Transverse colon (tissue), 3 donors: ENCODE measurements at regions not wholly inside any gene's neighbourhood (a gene's known extent, or its start where the extent isn't known, plus 50 kb on each side); places are given as distances from the start of the nearest gene placed in this dataset.

Experiments
- EP300 ChIP-seq: sonication (generic); formaldehyde crosslinking; IDR thresholded peaks from one replicate; pipeline ENCODE4 v1.6.1; 2017; ENCODE audit warnings: antibody characterized with exemption, low read depth
- TF ChIP-seq, protein P1 (sequence below), 5 experiments: fragments of 200-600 bp in 3 of 5; fragments of 450-650 bp in 2 of 5; sonication (generic) in 3 of 5; IDR thresholded peaks; 1 replicate in 2 of 5; 2 replicates in 3 of 5; pipeline ENCODE4 v1.5.1; 2016 to 2017; ENCODE audit warnings: antibody characterized with exemption in 5 of 5, inconsistent platforms in 3 of 5, mild to moderate bottlenecking in 2 of 5, moderate library complexity in 1 of 5

DNA sequence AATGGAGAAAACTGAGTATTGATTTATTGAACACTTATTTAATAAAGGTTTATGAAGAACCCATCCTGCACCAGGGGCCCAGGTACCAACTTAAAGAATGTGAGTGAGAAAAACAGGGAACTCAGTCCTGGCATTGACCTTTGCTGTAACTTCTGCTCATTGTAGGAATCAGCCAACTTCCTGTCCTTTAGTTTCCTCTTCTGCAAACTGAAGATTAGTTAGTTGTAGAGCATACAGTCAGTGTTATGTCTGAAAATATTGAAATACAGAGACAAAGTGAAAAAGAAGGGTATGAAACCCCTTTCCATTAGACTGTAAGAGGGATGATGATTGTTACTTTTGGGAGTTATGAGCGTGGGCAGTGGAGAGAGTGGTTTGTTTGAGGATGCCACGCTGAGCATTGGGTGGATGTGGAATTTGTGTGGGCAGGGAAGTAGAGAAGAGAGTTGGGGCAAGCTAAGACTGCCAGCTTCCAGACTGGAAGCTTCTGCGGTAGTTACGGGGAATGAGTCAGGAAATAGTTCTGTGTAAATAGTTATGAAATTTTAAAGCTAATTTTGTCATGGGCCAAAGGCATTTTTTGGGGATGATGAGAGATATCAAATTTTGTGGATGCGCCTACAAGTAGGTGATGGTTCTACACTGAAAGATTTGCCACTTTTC lies 89.2 kb downstream of the GPR88 start:
- TF ChIP-seq, protein P1, sequence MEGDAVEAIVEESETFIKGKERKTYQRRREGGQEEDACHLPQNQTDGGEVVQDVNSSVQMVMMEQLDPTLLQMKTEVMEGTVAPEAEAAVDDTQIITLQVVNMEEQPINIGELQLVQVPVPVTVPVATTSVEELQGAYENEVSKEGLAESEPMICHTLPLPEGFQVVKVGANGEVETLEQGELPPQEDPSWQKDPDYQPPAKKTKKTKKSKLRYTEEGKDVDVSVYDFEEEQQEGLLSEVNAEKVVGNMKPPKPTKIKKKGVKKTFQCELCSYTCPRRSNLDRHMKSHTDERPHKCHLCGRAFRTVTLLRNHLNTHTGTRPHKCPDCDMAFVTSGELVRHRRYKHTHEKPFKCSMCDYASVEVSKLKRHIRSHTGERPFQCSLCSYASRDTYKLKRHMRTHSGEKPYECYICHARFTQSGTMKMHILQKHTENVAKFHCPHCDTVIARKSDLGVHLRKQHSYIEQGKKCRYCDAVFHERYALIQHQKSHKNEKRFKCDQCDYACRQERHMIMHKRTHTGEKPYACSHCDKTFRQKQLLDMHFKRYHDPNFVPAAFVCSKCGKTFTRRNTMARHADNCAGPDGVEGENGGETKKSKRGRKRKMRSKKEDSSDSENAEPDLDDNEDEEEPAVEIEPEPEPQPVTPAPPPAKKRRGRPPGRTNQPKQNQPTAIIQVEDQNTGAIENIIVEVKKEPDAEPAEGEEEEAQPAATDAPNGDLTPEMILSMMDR (IDR thresholded peaks at IDR 0.05): no peak
- no peak for TF ChIP-seq EP300
